ENCODE measurements at regions not wholly inside any gene's neighbourhood (a gene's known extent, or its start where the extent isn't known, plus 50 kb on each side); places are given as distances from the start of the nearest gene placed in this dataset.

GRCh38 chr18:76730901-76731300, 91.5 kb upstream of the ZNF236 start:
- H3K27me3 ChIP-seq (ENCODE audit: insufficient read depth, low read length, poor library complexity, severe bottlenecking): no peaks in the 10 kb centered on the region
- H3K27me3 Mint-ChIP-seq: peaks cover 14 to 34% of the 10 kb centered on the region in 2 donors
- no peak overlapping the region for H3K4me3 ChIP-seq (ENCODE audit: low read length)
- no peaks in the 10 kb centered on the region for H3K36me3 ChIP-seq (ENCODE audit: insufficient read depth, low read length)
- H3K36me3 Mint-ChIP-seq: peaks cover 0 to 16% (median 4%) of the 10 kb centered on the region in 3 donors
- no peak overlapping the region for H3K4me3 Mint-ChIP-seq
- ChIA-PET CTCF (no interaction called here), POLR2A (no interaction called here)
- peaks cover 0 to 15% (median 5%) of the 10 kb centered on the region in 3 donors for H3K4me1 Mint-ChIP-seq
- no peak overlapping the region for H3K27ac Mint-ChIP-seq
- H3K4me1 ChIP-seq (ENCODE audit: insufficient read depth, low read length): no peaks in the 10 kb centered on the region
- H3K9me3 ChIP-seq (ENCODE audit: low read length): no peaks in the 10 kb centered on the region
- peaks cover 0 to 9% (median 8%) of the 10 kb centered on the region in 5 donors for H3K9me3 Mint-ChIP-seq
- no peak overlapping the region for H3K27ac ChIP-seq (ENCODE audit: low read depth, low read length)
- no peak for DNase-seq

GRCh38 chr18:76727589-76727988, 94.8 kb upstream of the ZNF236 start:
- DNase-seq: no peak
- Mint-ChIP-seq H3K4me1 (peaks cover 23 to 40% (median 23%) of the 10 kb centered on the region in 3 donors), H3K36me3 (peaks cover 0 to 15% (median 4%) of the 10 kb centered on the region in 3 donors), H3K27me3 (peaks cover 11 to 26% of the 10 kb centered on the region in 2 donors), H3K9me3 (peaks cover 0 to 9% (median 8%) of the 10 kb centered on the region in 5 donors), H3K27ac (no peak overlapping the region), H3K4me3 (no peak overlapping the region)
- no peaks in the 10 kb centered on the region for H3K36me3 ChIP-seq (ENCODE audit: insufficient read depth, low read length)
- no peaks in the 10 kb centered on the region for H3K9me3 ChIP-seq (ENCODE audit: low read length)
- H3K27me3 ChIP-seq (ENCODE audit: insufficient read depth, low read length, poor library complexity, severe bottlenecking): no peaks in the 10 kb centered on the region
- POLR2A ChIA-PET: no interaction called here
- CTCF ChIA-PET: no interaction called here
- H3K4me3 ChIP-seq (ENCODE audit: low read length): no peak overlapping the region
- no peak overlapping the region for H3K27ac ChIP-seq (ENCODE audit: low read depth, low read length)
- peaks cover 20% of the 10 kb centered on the region for H3K4me1 ChIP-seq (ENCODE audit: insufficient read depth, low read length)

GRCh38 chr18:76725445-76725844, 96.9 kb upstream of the ZNF236 start:
- CTCF ChIA-PET: interaction anchor here (0.6 to 1.1 kb wide), 3 partner anchors 10 to 274 kb away, joined by 3 to 5 read pairs (median 3); no protein-coding TSS in a partner anchor

GRCh38 chr18:76722224-76723061, 99.9 kb upstream of the ZNF236 start:
- Mint-ChIP-seq H3K4me3 (peak overlapping the region in 6 of 7 donors; percentile 5 to 87 (median 80)), H3K9me3 (no peaks in the 10 kb centered on the region), H3K27ac (peak overlapping the region in 2 of 8 donors; percentile 45 to 84), H3K36me3 (no peaks in the 10 kb centered on the region), H3K4me1 (peaks cover 46 to 58% (median 56%) of the 10 kb centered on the region in 3 donors), H3K27me3 (peaks cover 0 to 3% of the 10 kb centered on the region in 2 donors)
- peaks cover 56% of the 10 kb centered on the region for H3K4me1 ChIP-seq (ENCODE audit: insufficient read depth, low read length)
- no peaks in the 10 kb centered on the region for H3K36me3 ChIP-seq (ENCODE audit: insufficient read depth, low read length)
- DNase-seq: no peak
- no peak overlapping the region for H3K4me3 ChIP-seq (ENCODE audit: low read length)
- no peaks in the 10 kb centered on the region for H3K27me3 ChIP-seq (ENCODE audit: insufficient read depth, low read length, poor library complexity, severe bottlenecking)
- CTCF ChIA-PET: interaction anchor here (1.1 to 2.7 kb wide), 5 partner anchors 11 to 323 kb away, joined by 3 to 12 read pairs (median 7); no protein-coding TSS in a partner anchor
- H3K27ac ChIP-seq (ENCODE audit: low read depth, low read length): no peak overlapping the region
- POLR2A ChIA-PET: no interaction called here
- H3K9me3 ChIP-seq (ENCODE audit: low read length): no peaks in the 10 kb centered on the region

More at GRCh38 chr18:76725445-76725844, 96.9 kb upstream of the ZNF236 start:
- no peak overlapping the region for H3K4me3 Mint-ChIP-seq
- Histone ChIP-seq H3K4me3 (ENCODE audit: low read length) (no peak overlapping the region), H3K36me3 (ENCODE audit: insufficient read depth, low read length) (no peaks in the 10 kb centered on the region), H3K9me3 (ENCODE audit: low read length) (no peaks in the 10 kb centered on the region), H3K27ac (ENCODE audit: low read depth, low read length) (no peak overlapping the region), H3K27me3 (ENCODE audit: insufficient read depth, low read length, poor library complexity, severe bottlenecking) (no peaks in the 10 kb centered on the region), H3K4me1 (ENCODE audit: insufficient read depth, low read length) (peaks cover 42% of the 10 kb centered on the region)
- peaks cover 0 to 10% (median 4%) of the 10 kb centered on the region in 3 donors for H3K36me3 Mint-ChIP-seq
- POLR2A ChIA-PET: no interaction called here
- peak overlapping the region in 1 of 8 donors; percentile 58 for H3K27ac Mint-ChIP-seq
- peaks cover 4 to 11% of the 10 kb centered on the region in 2 donors for H3K27me3 Mint-ChIP-seq
- peaks cover 39 to 52% (median 44%) of the 10 kb centered on the region in 3 donors for H3K4me1 Mint-ChIP-seq
- peaks cover 0 to 9% (median 8%) of the 10 kb centered on the region in 5 donors for H3K9me3 Mint-ChIP-seq
- DNase-seq: no peak

GRCh38 chr18:76721207-76721996, 101.0 kb upstream of the ZNF236 start:
- Mint-ChIP-seq H3K4me3 (peak overlapping the region; percentile 37 to 87 (median 80)), H3K9me3 (no peaks in the 10 kb centered on the region), H3K27me3 (peaks cover 0 to 6% of the 10 kb centered on the region in 2 donors), H3K36me3 (no peaks in the 10 kb centered on the region), H3K27ac (peak overlapping the region; percentile 3 to 93 (median 73)), H3K4me1 (peaks cover 46 to 58% (median 56%) of the 10 kb centered on the region in 3 donors)
- ChIA-PET POLR2A (interaction anchor here (0.8 to 1.2 kb wide), 3 partner anchors 63 to 340 kb away, joined by 3 read pairs; no protein-coding TSS in a partner anchor), CTCF (interaction anchor here (1.1 to 2.7 kb wide), 6 partner anchors 10 to 322 kb away, joined by 3 to 12 read pairs (median 5); no protein-coding TSS in a partner anchor)
- Histone ChIP-seq H3K9me3 (ENCODE audit: low read length) (no peaks in the 10 kb centered on the region), H3K4me3 (ENCODE audit: low read length) (peak overlapping the region; percentile 42), H3K36me3 (ENCODE audit: insufficient read depth, low read length) (no peaks in the 10 kb centered on the region), H3K27ac (ENCODE audit: low read depth, low read length) (no peak overlapping the region), H3K4me1 (ENCODE audit: insufficient read depth, low read length) (peaks cover 56% of the 10 kb centered on the region), H3K27me3 (ENCODE audit: insufficient read depth, low read length, poor library complexity, severe bottlenecking) (no peaks in the 10 kb centered on the region)
- DNase-seq: peak; percentile 28 to 86 (median 80)

GRCh38 chr18:76720683-76721082, 101.7 kb upstream of the ZNF236 start:
- no peaks in the 10 kb centered on the region for H3K9me3 Mint-ChIP-seq
- H3K4me1 Mint-ChIP-seq: peaks cover 46 to 58% (median 56%) of the 10 kb centered on the region in 3 donors
- ChIA-PET CTCF (interaction anchor here (1.5 to 2.7 kb wide), 4 partner anchors 9 to 321 kb away, joined by 3 to 12 read pairs (median 9); no protein-coding TSS in a partner anchor), POLR2A (interaction anchor here (1.0 to 1.2 kb wide), 2 partner anchors 67 to 340 kb away, joined by 3 read pairs; no protein-coding TSS in a partner anchor)
- H3K27me3 Mint-ChIP-seq: peaks cover 0 to 6% of the 10 kb centered on the region in 2 donors
- H3K27ac ChIP-seq (ENCODE audit: low read depth, low read length): no peak overlapping the region
- peak overlapping the region; percentile 3 to 93 (median 68) for H3K27ac Mint-ChIP-seq
- peak overlapping the region; percentile 42 for H3K4me3 ChIP-seq (ENCODE audit: low read length)
- no peaks in the 10 kb centered on the region for H3K9me3 ChIP-seq (ENCODE audit: low read length)
- H3K36me3 ChIP-seq (ENCODE audit: insufficient read depth, low read length): no peaks in the 10 kb centered on the region
- H3K4me3 Mint-ChIP-seq: peak overlapping the region; percentile 37 to 87 (median 80)
- no peak for DNase-seq
- no peaks in the 10 kb centered on the region for H3K36me3 Mint-ChIP-seq
- H3K27me3 ChIP-seq (ENCODE audit: insufficient read depth, low read length, poor library complexity, severe bottlenecking): no peaks in the 10 kb centered on the region
- H3K4me1 ChIP-seq (ENCODE audit: insufficient read depth, low read length): peaks cover 56% of the 10 kb centered on the region

- ChIA-PET POLR2A (no interaction called here), CTCF (interaction anchor here (1.0 to 1.4 kb wide), 2 partner anchors 10 to 316 kb away, joined by 3 to 5 read pairs; no protein-coding TSS in a partner anchor)
- Mint-ChIP-seq H3K27me3 (peaks cover 0 to 3% of the 10 kb centered on the region in 2 donors), H3K4me1 (peaks cover 5 to 11% (median 6%) of the 10 kb centered on the region in 3 donors), H3K4me3 (no peak overlapping the region), H3K27ac (no peak overlapping the region), H3K36me3 (no peaks in the 10 kb centered on the region), H3K9me3 (no peaks in the 10 kb centered on the region)
- Histone ChIP-seq H3K4me1 (ENCODE audit: insufficient read depth, low read length) (peaks cover 11% of the 10 kb centered on the region), H3K27ac (ENCODE audit: low read depth, low read length) (no peak overlapping the region), H3K27me3 (ENCODE audit: insufficient read depth, low read length, poor library complexity, severe bottlenecking) (no peaks in the 10 kb centered on the region), H3K9me3 (ENCODE audit: low read length) (no peaks in the 10 kb centered on the region), H3K36me3 (ENCODE audit: insufficient read depth, low read length) (no peaks in the 10 kb centered on the region), H3K4me3 (ENCODE audit: low read length) (no peak overlapping the region)
- no peak for DNase-seq
Observed at GRCh38 chr18:76715012-76715610, 107.2 kb upstream of the ZNF236 start.
